HG02870 (cell line): ENCODE measurements at regions not wholly inside any gene's neighbourhood (a gene's known extent, or its start where the extent isn't known, plus 50 kb on each side); places are given as distances from the start of the nearest gene placed in this dataset.
A peak's percentile ranks its signal among the peaks of the same experiment; 100 is the strongest.

Experiments
- ATAC-seq: cut with Tn5 transposase; IDR thresholded peaks from one replicate; pipeline ENCODE4 v1.9.1; 2021; ENCODE audit warnings: mild to moderate bottlenecking, moderate library complexity; ENCODE audit not compliant: unreplicated experiment

GRCh38 chr13:79090552-79091124 is 315.4 kb downstream of the RBM26 start:
- no peak for ATAC-seq

GRCh38 chr13:79084802-79085424 is 321.1 kb downstream of the RBM26 start:
- no peak for ATAC-seq

- no peak for ATAC-seq
These were observed 324.1 kb downstream of the RBM26 start for GRCh38 chr13:79081942-79082341.

- ATAC-seq: no peak
These were observed 326.7 kb downstream of the RBM26 start for GRCh38 chr13:79079351-79079839.

- no peak for ATAC-seq
These were observed 330.4 kb downstream of the RBM26 start for GRCh38 chr13:79075703-79076102.

- ATAC-seq: no peak
These were observed 335.6 kb downstream of the RBM26 start for GRCh38 chr13:79070343-79070974.

- ATAC-seq: no peak
These were observed 343.8 kb downstream of the RBM26 start for GRCh38 chr13:79062291-79062690.

- no peak for ATAC-seq
These were observed 345.8 kb downstream of the RBM26 start for GRCh38 chr13:79060216-79060615.

GRCh38 chr13:79056706-79057105 is 349.3 kb downstream of the RBM26 start:
- ATAC-seq: no peak

GRCh38 chr13:79051472-79051871 is 354.6 kb downstream of the RBM26 start:
- no peak for ATAC-seq

GRCh38 chr13:79044415-79044814 is 361.6 kb downstream of the RBM26 start:
- no peak for ATAC-seq

GRCh38 chr13:79043208-79043607 is 362.8 kb downstream of the RBM26 start:
- no peak for ATAC-seq

- ATAC-seq: no peak
These were observed 368.9 kb downstream of the RBM26 start for GRCh38 chr13:79037197-79037596.

GRCh38 chr13:79034341-79034740 is 371.7 kb downstream of the RBM26 start:
- ATAC-seq: no peak

- no peak for ATAC-seq
These were observed 371.6 kb upstream of the OBI1 start for GRCh38 chr13:79030513-79030912.

- no peak for ATAC-seq
These were observed 359.2 kb upstream of the OBI1 start for GRCh38 chr13:79018166-79018565.

GRCh38 chr13:79011179-79011578 is 352.2 kb upstream of the OBI1 start:
- no peak for ATAC-seq

GRCh38 chr13:79003989-79004898 is 345.3 kb upstream of the OBI1 start:
- ATAC-seq: peak; percentile 59

- no peak for ATAC-seq
These were observed 340.5 kb upstream of the OBI1 start for GRCh38 chr13:78999494-78999893.

GRCh38 chr13:78998630-78999315 is 339.8 kb upstream of the OBI1 start:
- ATAC-seq: no peak
